ENCODE measurements at regions not wholly inside any gene's neighbourhood (a gene's known extent, or its start where the extent isn't known, plus 50 kb on each side); places are given as distances from the start of the nearest gene placed in this dataset.
"Not testable (repeated sequence)": the region's sequence is repeated elsewhere in the genome, so short reads cannot be mapped to it uniquely, and the experiment has no call there.

DNA sequence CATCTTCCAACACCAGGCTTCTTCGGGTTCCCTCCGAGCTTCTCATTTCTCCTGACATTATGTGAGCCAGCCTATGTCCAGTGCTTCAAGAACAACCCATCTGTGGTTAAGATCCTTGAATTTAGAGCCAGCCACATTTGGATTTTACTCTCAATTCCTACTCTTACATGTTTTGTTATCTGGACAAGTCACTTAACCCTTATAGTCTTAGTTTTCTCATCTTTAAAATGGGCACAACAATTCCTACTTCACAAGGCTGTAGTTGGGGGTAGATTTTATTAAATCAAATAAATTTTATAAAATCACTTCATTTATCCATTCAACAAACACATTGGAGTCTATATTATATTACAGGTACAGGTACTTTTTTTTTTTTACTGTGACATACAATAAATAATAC is 105.5 kb upstream of the SLC38A2 start:
- H3K4me3 Mint-ChIP-seq (ENCODE audit: low read depth): no peak overlapping the region
- no peak overlapping the region for H3K27ac Mint-ChIP-seq
- DNase-seq (ENCODE audit: low spot score, unreplicated experiment): no peak
- H3K9me3 Mint-ChIP-seq (ENCODE audit: low read depth): no peaks in the 10 kb centered on the region
- no peaks in the 10 kb centered on the region for H3K27me3 Mint-ChIP-seq
- TF ChIP-seq, protein P1, sequence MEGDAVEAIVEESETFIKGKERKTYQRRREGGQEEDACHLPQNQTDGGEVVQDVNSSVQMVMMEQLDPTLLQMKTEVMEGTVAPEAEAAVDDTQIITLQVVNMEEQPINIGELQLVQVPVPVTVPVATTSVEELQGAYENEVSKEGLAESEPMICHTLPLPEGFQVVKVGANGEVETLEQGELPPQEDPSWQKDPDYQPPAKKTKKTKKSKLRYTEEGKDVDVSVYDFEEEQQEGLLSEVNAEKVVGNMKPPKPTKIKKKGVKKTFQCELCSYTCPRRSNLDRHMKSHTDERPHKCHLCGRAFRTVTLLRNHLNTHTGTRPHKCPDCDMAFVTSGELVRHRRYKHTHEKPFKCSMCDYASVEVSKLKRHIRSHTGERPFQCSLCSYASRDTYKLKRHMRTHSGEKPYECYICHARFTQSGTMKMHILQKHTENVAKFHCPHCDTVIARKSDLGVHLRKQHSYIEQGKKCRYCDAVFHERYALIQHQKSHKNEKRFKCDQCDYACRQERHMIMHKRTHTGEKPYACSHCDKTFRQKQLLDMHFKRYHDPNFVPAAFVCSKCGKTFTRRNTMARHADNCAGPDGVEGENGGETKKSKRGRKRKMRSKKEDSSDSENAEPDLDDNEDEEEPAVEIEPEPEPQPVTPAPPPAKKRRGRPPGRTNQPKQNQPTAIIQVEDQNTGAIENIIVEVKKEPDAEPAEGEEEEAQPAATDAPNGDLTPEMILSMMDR (IDR thresholded peaks at IDR 0.05; ENCODE audit: unreplicated experiment): no peak
- peaks cover 6% of the 10 kb centered on the region for H3K4me1 Mint-ChIP-seq (ENCODE audit: low read depth)
- no peaks in the 10 kb centered on the region for H3K36me3 Mint-ChIP-seq (ENCODE audit: insufficient read depth)

DNA sequence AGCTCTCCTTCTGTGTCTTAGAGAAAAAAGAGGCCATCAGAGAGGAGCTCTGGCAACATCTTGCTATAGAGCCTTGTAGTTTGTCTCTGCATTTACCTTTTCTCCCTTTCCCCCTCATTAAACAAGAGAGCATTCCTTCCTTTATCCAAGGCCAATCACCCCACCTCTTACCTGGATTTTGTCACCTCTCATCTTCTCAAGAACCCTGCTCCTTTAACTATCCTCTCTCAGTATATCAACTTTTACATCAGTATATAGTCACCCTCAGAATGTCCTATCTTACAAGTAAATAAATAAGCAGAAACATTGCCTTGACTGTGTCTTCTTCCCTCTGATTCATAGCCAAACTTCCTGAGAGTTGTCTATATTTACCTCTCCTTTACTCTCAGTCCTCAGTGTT is 105.0 kb upstream of the SLC38A2 start:
- Mint-ChIP-seq H3K4me1 (ENCODE audit: low read depth) (peaks cover 6% of the 10 kb centered on the region), H3K4me3 (ENCODE audit: low read depth) (no peak overlapping the region), H3K27ac (no peak overlapping the region), H3K9me3 (ENCODE audit: low read depth) (no peaks in the 10 kb centered on the region), H3K36me3 (ENCODE audit: insufficient read depth) (no peaks in the 10 kb centered on the region), H3K27me3 (no peaks in the 10 kb centered on the region)
- DNase-seq (ENCODE audit: low spot score, unreplicated experiment): no peak
- TF ChIP-seq, protein P1 (IDR thresholded peaks at IDR 0.05; ENCODE audit: unreplicated experiment): no peak

DNA sequence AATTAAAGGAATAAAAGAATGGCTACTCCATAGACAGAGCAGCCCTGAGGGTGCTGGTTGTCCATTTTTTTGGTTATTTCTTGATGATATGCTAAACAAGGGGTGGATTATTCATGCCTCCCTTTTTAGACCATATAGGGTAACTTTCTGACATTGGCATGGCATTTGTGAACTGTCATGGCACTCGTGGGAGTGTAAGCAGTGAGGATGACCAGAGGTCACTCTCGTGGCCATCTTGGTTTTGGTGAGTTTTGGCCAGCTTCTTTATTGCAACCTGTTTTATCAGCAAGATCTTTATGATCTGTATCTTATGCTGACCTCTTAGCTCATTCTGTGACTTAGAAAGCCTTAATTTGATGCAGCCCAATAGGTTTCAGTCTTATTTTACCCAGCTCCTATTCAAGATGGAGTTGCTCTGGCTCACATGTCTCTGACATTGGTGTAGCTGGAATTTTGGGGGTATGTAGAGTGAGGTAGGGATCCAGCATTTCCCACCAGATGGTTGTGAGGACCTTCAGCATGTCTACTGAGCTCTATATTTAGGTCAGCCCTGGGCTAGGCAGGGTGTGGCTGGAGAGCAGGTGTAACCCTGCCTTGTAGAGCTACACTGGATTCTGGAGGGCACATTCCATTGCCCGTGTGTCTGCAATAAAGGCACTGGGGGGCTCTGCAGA is 103.5 kb upstream of the SLC38A2 start:
- no peaks in the 10 kb centered on the region for H3K27me3 Mint-ChIP-seq
- H3K36me3 Mint-ChIP-seq (ENCODE audit: insufficient read depth): no peaks in the 10 kb centered on the region
- H3K27ac Mint-ChIP-seq: peak overlapping the region; percentile 62
- H3K9me3 Mint-ChIP-seq (ENCODE audit: low read depth): no peaks in the 10 kb centered on the region
- TF ChIP-seq, protein P1 (IDR thresholded peaks at IDR 0.05; ENCODE audit: unreplicated experiment): no peak
- no peak overlapping the region for H3K4me3 Mint-ChIP-seq (ENCODE audit: low read depth)
- no peak for DNase-seq (ENCODE audit: low spot score, unreplicated experiment)
- peaks cover 11% of the 10 kb centered on the region for H3K4me1 Mint-ChIP-seq (ENCODE audit: low read depth)

DNA sequence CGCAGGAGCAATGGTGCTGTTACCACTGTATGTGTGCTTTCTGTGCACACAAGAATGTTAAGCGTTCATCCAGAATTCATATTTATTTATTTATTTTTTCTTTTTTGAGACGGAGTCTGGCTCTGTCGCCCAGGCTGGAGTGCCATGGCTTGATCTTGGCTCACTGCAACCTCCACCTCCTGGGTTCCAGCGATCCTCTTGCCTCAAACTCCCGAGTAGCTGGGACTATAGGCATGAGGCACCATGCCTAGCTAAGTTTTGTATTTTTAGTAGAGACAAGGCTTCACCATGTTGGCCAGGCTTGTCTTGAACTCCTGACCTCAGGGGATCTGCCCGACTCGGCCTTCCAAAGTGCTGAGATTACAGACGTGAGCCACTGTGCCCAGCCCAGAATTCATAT is 101.8 kb upstream of the SLC38A2 start:
- not testable (repeated sequence) for H3K27ac Mint-ChIP-seq; H3K9me3 Mint-ChIP-seq (ENCODE audit: low read depth); H3K4me3 Mint-ChIP-seq (ENCODE audit: low read depth); H3K27me3 Mint-ChIP-seq; H3K36me3 Mint-ChIP-seq (ENCODE audit: insufficient read depth); DNase-seq (ENCODE audit: low spot score, unreplicated experiment)
- H3K4me1 Mint-ChIP-seq (ENCODE audit: low read depth): peaks cover 11% of the 10 kb centered on the region

DNA sequence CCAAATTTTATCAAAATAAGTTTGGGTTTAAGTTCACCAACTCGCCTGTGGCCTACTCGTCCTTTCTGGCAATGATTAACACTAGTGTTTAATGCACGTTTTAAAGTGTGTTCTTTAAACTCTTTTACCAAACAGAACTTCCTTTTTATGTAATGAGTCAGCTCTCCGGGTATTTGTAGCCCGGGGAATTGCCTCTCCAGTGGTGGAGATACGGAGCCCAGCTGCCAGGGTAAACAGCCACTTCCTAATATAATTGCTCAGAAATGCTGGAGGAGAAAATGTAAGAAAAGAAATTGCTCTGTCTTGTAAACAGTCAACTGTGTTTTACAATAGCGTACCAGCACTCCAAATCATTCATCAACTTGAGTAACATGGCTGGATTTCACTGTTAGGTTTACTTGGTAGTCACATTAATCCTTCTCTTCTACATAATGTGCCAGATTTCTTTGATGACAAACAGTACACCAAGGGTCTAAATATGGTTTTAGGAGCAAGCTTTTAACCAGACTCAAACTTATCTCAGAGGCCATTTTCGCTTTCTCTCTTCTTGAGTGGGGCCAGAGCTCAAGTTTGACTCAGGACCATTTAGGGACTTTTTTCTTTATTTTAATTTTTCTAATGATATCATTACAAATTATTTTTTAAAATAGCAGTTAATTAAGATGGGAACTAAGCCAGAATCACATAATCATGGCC is 101.2 kb upstream of the SLC38A2 start:
- Mint-ChIP-seq H3K27ac (peak overlapping the region; percentile 98), H3K4me1 (ENCODE audit: low read depth) (peaks cover 11% of the 10 kb centered on the region), H3K9me3 (ENCODE audit: low read depth) (no peaks in the 10 kb centered on the region), H3K36me3 (ENCODE audit: insufficient read depth) (no peaks in the 10 kb centered on the region), H3K4me3 (ENCODE audit: low read depth) (peak overlapping the region; percentile 35), H3K27me3 (no peaks in the 10 kb centered on the region)
- TF ChIP-seq, protein P1 (IDR thresholded peaks at IDR 0.05; ENCODE audit: unreplicated experiment): no peak
- no peak for DNase-seq (ENCODE audit: low spot score, unreplicated experiment)

Measured in progenitor cell of endocrine pancreas (in vitro differentiated cells).